ENCODE measurements at regions not wholly inside any gene's neighbourhood (a gene's known extent, or its start where the extent isn't known, plus 50 kb on each side); places are given as distances from the start of the nearest gene placed in this dataset.

- H3K9me3 Mint-ChIP-seq: no peaks in the 10 kb centered on the region
- H3K27me3 Mint-ChIP-seq (ENCODE audit: low read depth, poor library complexity): peaks cover 3% of the 10 kb centered on the region
- no peaks in the 10 kb centered on the region for H3K36me3 Mint-ChIP-seq (ENCODE audit: low read depth)
- DNase-seq: no peak
- H3K4me1 Mint-ChIP-seq: no peaks in the 10 kb centered on the region
- H3K4me3 Mint-ChIP-seq: no peak overlapping the region
- no peak for TF ChIP-seq CTCF (IDR thresholded peaks at IDR 0.05)
- H3K27ac Mint-ChIP-seq: no peak overlapping the region
These were observed 465.6 kb downstream of the MTX2 start for GRCh38 chr2:176734868-176735267.

- Mint-ChIP-seq H3K9me3 (no peaks in the 10 kb centered on the region), H3K4me1 (peaks cover 22% of the 10 kb centered on the region), H3K4me3 (no peak overlapping the region), H3K27me3 (ENCODE audit: low read depth, poor library complexity) (peaks cover 6% of the 10 kb centered on the region), H3K27ac (no peak overlapping the region), H3K36me3 (ENCODE audit: low read depth) (no peaks in the 10 kb centered on the region)
- DNase-seq: no peak
- no peak for TF ChIP-seq CTCF (IDR thresholded peaks at IDR 0.05)
These were observed 470.3 kb upstream of the HNRNPA3 start for GRCh38 chr2:176742271-176742670.

GRCh38 chr2:176743671-176744070 lies 468.9 kb upstream of the HNRNPA3 start:
- Mint-ChIP-seq H3K4me3 (no peak overlapping the region), H3K27me3 (ENCODE audit: low read depth, poor library complexity) (peaks cover 8% of the 10 kb centered on the region), H3K4me1 (peaks cover 36% of the 10 kb centered on the region), H3K9me3 (no peaks in the 10 kb centered on the region), H3K27ac (no peak overlapping the region), H3K36me3 (ENCODE audit: low read depth) (no peaks in the 10 kb centered on the region)
- no peak for DNase-seq
- no peak for TF ChIP-seq CTCF (IDR thresholded peaks at IDR 0.05)

GRCh38 chr2:176744146-176744545 lies 468.4 kb upstream of the HNRNPA3 start:
- no peak for DNase-seq
- H3K36me3 Mint-ChIP-seq (ENCODE audit: low read depth): no peaks in the 10 kb centered on the region
- no peak for TF ChIP-seq CTCF (IDR thresholded peaks at IDR 0.05)
- no peak overlapping the region for H3K27ac Mint-ChIP-seq
- H3K9me3 Mint-ChIP-seq: no peaks in the 10 kb centered on the region
- H3K27me3 Mint-ChIP-seq (ENCODE audit: low read depth, poor library complexity): peaks cover 8% of the 10 kb centered on the region
- no peak overlapping the region for H3K4me3 Mint-ChIP-seq
- peaks cover 39% of the 10 kb centered on the region for H3K4me1 Mint-ChIP-seq

GRCh38 chr2:176745543-176746200 lies 466.9 kb upstream of the HNRNPA3 start:
- H3K9me3 Mint-ChIP-seq: no peaks in the 10 kb centered on the region

More at GRCh38 chr2:176745543-176746200, 466.9 kb upstream of the HNRNPA3 start:
- Mint-ChIP-seq H3K27me3 (ENCODE audit: low read depth, poor library complexity) (peaks cover 8% of the 10 kb centered on the region), H3K4me3 (no peak overlapping the region), H3K27ac (no peak overlapping the region), H3K4me1 (peaks cover 47% of the 10 kb centered on the region), H3K36me3 (ENCODE audit: low read depth) (no peaks in the 10 kb centered on the region)
- no peak for TF ChIP-seq CTCF (IDR thresholded peaks at IDR 0.05)
- no peak for DNase-seq
